ENCODE measurements at regions not wholly inside any gene's neighbourhood (a gene's known extent, or its start where the extent isn't known, plus 50 kb on each side); places are given as distances from the start of the nearest gene placed in this dataset.
A peak's percentile ranks its signal among the peaks of the same experiment; 100 is the strongest.

- H3K27me3 ChIP-seq (ENCODE audit: control insufficient read depth, insufficient read depth, low read length), result no peaks in the 10 kb centered on the region
- DNase-seq (ENCODE audit: low read depth, low spot score), result no peak
- TF ChIP-seq CTCF (IDR thresholded peaks at IDR 0.05; ENCODE audit: low read depth, low read length), result no peak
- no peak overlapping the region for H3K4me3 ChIP-seq (ENCODE audit: low read depth, low read length)
- no peak overlapping the region for H3K27ac ChIP-seq (ENCODE audit: low read depth, low read length)
- peaks cover 10% of the 10 kb centered on the region for H3K9me3 ChIP-seq (ENCODE audit: control insufficient read depth, insufficient read depth, low read length)
- POLR2A ChIA-PET, result no interaction called here
- CTCF ChIA-PET, result no interaction called here
These were observed 421.8 kb upstream of the CDH7 start for GRCh38 chr18:65329010-65329409.

DNA sequence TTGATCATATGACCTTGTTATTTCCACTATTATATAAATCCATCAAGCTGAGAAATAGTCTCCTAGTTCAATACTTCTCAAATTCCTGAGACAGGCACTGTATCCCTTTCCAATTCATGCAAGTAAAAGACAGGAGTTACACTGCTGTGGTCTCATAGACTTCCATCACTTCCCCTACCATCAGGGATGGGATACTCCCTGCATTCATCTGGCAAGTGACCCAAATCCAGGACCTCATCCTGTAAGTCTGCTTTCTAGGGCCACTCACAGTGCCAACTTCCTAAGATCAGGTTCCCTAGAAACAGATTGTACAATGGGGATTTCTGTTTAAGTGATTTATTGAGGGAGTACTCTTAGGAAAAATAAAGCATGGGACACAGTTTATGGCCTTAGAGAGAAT lies 424.0 kb upstream of the CDH7 start:
- ChIA-PET CTCF (no interaction called here), POLR2A (no interaction called here)
- H3K4me3 ChIP-seq (ENCODE audit: low read depth, low read length), result no peak overlapping the region
- no peak for TF ChIP-seq CTCF (IDR thresholded peaks at IDR 0.05; ENCODE audit: low read depth, low read length)
- no peak overlapping the region for H3K27ac ChIP-seq (ENCODE audit: low read depth, low read length)
- DNase-seq (ENCODE audit: low read depth, low spot score), result no peak
- H3K27me3 ChIP-seq (ENCODE audit: control insufficient read depth, insufficient read depth, low read length), result no peaks in the 10 kb centered on the region
- peaks cover 10% of the 10 kb centered on the region for H3K9me3 ChIP-seq (ENCODE audit: control insufficient read depth, insufficient read depth, low read length)

DNA sequence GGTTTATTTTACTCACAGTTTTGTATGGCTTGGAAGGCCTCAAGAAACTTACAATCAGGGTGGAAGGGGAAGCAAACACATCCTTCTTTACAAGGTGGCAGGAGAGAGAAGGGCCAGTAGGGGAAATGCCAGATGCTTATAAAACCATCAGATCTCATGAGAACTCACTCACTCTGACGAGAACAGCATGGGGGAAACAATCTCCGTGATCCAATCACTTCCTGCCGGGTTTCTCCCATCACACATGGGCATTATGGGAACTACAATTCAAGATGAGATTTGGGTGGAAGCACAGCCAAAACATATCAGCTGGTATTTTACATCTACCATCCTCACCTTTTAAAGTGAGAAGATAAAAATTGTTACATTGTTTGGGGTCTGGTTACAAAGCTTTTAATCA lies 427.9 kb upstream of the CDH7 start:
- Histone ChIP-seq H3K27me3 (ENCODE audit: control insufficient read depth, insufficient read depth, low read length) (no peaks in the 10 kb centered on the region), H3K4me3 (ENCODE audit: low read depth, low read length) (no peak overlapping the region), H3K9me3 (ENCODE audit: control insufficient read depth, insufficient read depth, low read length) (peaks cover 8% of the 10 kb centered on the region), H3K27ac (ENCODE audit: low read depth, low read length) (no peak overlapping the region)
- ChIA-PET POLR2A (no interaction called here), CTCF (no interaction called here)
- DNase-seq (ENCODE audit: low read depth, low spot score), result no peak
- no peak for TF ChIP-seq CTCF (IDR thresholded peaks at IDR 0.05; ENCODE audit: low read depth, low read length)

- TF ChIP-seq CTCF (IDR thresholded peaks at IDR 0.05; ENCODE audit: low read depth, low read length), result no peak
- ChIA-PET POLR2A (no interaction called here), CTCF (no interaction called here)
- peak overlapping the region; percentile 11 for H3K27ac ChIP-seq (ENCODE audit: low read depth, low read length)
- H3K4me3 ChIP-seq (ENCODE audit: low read depth, low read length), result no peak overlapping the region
- H3K27me3 ChIP-seq (ENCODE audit: control insufficient read depth, insufficient read depth, low read length), result no peaks in the 10 kb centered on the region
- no peaks in the 10 kb centered on the region; the same call in 1 of the 2 replicates for H3K9me3 ChIP-seq (ENCODE audit: control insufficient read depth, insufficient read depth, low read length)
- no peak for DNase-seq (ENCODE audit: low read depth, low spot score)
These were observed 452.4 kb upstream of the CDH7 start for GRCh38 chr18:65298422-65298821.

DNA sequence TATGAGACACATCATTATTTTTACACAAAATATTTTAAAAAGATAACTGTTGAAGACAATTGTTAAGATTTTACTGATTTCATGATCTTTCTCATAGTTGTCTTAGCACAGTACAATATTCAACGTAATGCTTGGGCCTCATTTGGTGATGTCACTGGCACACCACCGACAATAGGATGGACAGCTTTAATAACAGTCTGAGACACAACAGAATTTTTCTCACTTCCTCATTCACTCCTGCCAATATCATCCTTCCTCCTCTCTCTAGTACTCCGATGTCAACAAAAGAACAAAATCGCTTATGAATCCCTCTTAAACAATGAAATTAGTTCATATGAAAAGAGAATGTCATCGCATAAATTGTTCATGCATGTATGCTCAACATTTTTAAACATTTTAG lies 461.9 kb upstream of the CDH7 start:
- ChIA-PET POLR2A (no interaction called here), CTCF (no interaction called here)
- DNase-seq (ENCODE audit: low read depth, low spot score), result no peak

More for the DNA sequence above, 461.9 kb upstream of the CDH7 start:
- H3K27me3 ChIP-seq (ENCODE audit: control insufficient read depth, insufficient read depth, low read length), result no peaks in the 10 kb centered on the region
- H3K4me3 ChIP-seq (ENCODE audit: low read depth, low read length), result no peak overlapping the region
- H3K27ac ChIP-seq (ENCODE audit: low read depth, low read length), result no peak overlapping the region
- no peak for TF ChIP-seq CTCF (IDR thresholded peaks at IDR 0.05; ENCODE audit: low read depth, low read length)
- peaks cover 9% of the 10 kb centered on the region; the same call in 1 of the 2 replicates for H3K9me3 ChIP-seq (ENCODE audit: control insufficient read depth, insufficient read depth, low read length)
